ENCODE measurements at regions not wholly inside any gene's neighbourhood (a gene's known extent, or its start where the extent isn't known, plus 50 kb on each side); places are given as distances from the start of the nearest gene placed in this dataset.

DNA sequence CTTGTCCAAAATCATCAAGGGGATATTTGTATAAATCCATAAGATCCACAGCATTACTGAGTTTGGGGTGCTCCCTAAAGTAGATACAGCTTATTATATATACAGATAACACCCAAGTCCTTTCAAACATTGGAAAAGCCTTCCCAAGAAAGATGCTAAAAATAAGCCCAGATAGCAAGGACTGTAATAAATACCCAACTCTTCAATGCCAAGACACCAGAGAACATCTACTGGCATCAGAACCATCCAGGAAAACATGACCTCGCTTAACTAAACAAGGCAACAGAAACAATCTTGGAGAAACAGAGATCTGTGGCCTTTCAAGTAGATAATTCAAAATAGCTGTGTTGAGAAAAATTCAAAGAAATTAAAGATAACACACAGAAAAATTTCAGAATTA lies 761.4 kb downstream of the GRIK2 start:
- TF ChIP-seq CTCF (IDR thresholded peaks at IDR 0.05; ENCODE audit: extremely low read depth in 1 of 2, insufficient read depth in 1 of 2, low read depth in 1 of 2, low read length in 2 of 2) = no peak
- no peak for TF ChIP-seq POLR2A (IDR thresholded peaks at IDR 0.05; ENCODE audit: low read depth, low read length)
- TF ChIP-seq MYC (IDR thresholded peaks at IDR 0.05; ENCODE audit: low read depth, low read length) = no peak
- TF ChIP-seq POLR2AphosphoS5 (IDR thresholded peaks at IDR 0.05; ENCODE audit: insufficient read depth, low read depth, low read length) = no peak
- TF ChIP-seq EZH2 (IDR thresholded peaks at IDR 0.05; ENCODE audit: borderline replicate concordance, low read depth, low read length, severe bottlenecking) = no peak
- no peak for TF ChIP-seq JUN (IDR thresholded peaks at IDR 0.05; ENCODE audit: borderline replicate concordance, insufficient read depth, insufficient read length, low read depth)
- TF ChIP-seq, protein P1, sequence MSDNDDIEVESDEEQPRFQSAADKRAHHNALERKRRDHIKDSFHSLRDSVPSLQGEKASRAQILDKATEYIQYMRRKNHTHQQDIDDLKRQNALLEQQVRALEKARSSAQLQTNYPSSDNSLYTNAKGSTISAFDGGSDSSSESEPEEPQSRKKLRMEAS (IDR thresholded peaks at IDR 0.05; ENCODE audit: insufficient read depth, insufficient read length) = no peak
- TF ChIP-seq FOS (IDR thresholded peaks at IDR 0.05; ENCODE audit: borderline replicate concordance, insufficient read depth, low read length) = no peak
